HepG2 (cell line): ENCODE measurements at regions not wholly inside any gene's neighbourhood (a gene's known extent, or its start where the extent isn't known, plus 50 kb on each side); places are given as distances from the start of the nearest gene placed in this dataset.

Source experiments
- ATAC-seq: fragments of 200-7000 bp; cut with Tn5 transposase; 3 replicates; pipeline ENCODE4 v1.9.1; 2020; ENCODE audit warnings: mild to moderate bottlenecking, moderate library complexity
- BruUV-seq: library from RNA; stranded (reverse); fragments of 400-500 nt; replicated peaks from 2 replicates; lab custom pipeline; 2021; lab: Mats Ljungman, UMichigan
- CTCF ChIA-PET: fragments of 300-600 bp; formaldehyde crosslinking; extraction: SDS; loops from one replicate; lab custom pipeline; 2021; ENCODE audit warnings: low total read pairs, inconsistent platforms, low intra/inter-chr PET ratio; lab: Yijun Ruan, JAX
- POLR2A ChIA-PET: fragments of 350-600 bp; sonication (Branson Sonifier 250); formaldehyde crosslinking; loops from one replicate; lab custom pipeline; 2020; ENCODE audit warnings: antibody characterized with exemption, inconsistent platforms; lab: Yijun Ruan, JAX
- DNase-seq: peaks from one replicate; pipeline ENCODE4 v3.0.0-alpha.2; 2015; ENCODE audit warnings: low spot score
- FAIRE-seq: peaks from 3 replicates; lab custom pipeline; 2011; peaks lifted over from hg19 to GRCh38; lab: Jason Lieb, UNC
- H2AFZ ChIP-seq: one replicate; pipeline ENCODE4 v1.6.1; 2011; ENCODE audit warnings: low read length, inconsistent platforms
- H3K27ac ChIP-seq: fragments of 300-600 bp; 3 replicates; pipeline ENCODE4 v1.8.0; 2011; ENCODE audit warnings: mixed run types, mild to moderate bottlenecking, mixed read lengths, low read length, inconsistent platforms; ENCODE audit not compliant: insufficient read depth; ENCODE audit errors: extremely low read length
- H3K27me3 ChIP-seq, 2 experiments: fragments of 200-600 bp in 1 of 2; 2 replicates in 1 of 2; 3 replicates in 1 of 2; pipeline versions ENCODE4 v1.6.0 to v1.8.0; 2011; ENCODE audit warnings: low read length in 2 of 2, mild to moderate bottlenecking in 2 of 2, moderate library complexity in 2 of 2, inconsistent platforms in 1 of 2; ENCODE audit not compliant: insufficient read depth in 2 of 2, control insufficient read depth in 1 of 2
- H3K36me3 ChIP-seq, 2 experiments: fragments of 200-600 bp in 1 of 2; replicated peaks in 1 of 2; 2 replicates in 1 of 2; 3 replicates in 1 of 2; pipeline versions ENCODE4 v1.5.1 to v1.8.0; 2011; ENCODE audit warnings: low read length in 2 of 2, inconsistent platforms in 1 of 2; ENCODE audit not compliant: insufficient read depth in 2 of 2, control insufficient read depth in 1 of 2
- H3K4me1 ChIP-seq: 2 replicates; pipeline ENCODE4 v1.5.1; 2012; ENCODE audit warnings: low read length, inconsistent platforms; ENCODE audit not compliant: insufficient read depth
- H3K4me2 ChIP-seq: 2 replicates; pipeline ENCODE4 v1.6.0; 2011; ENCODE audit warnings: low read depth, low read length, inconsistent platforms
- H3K4me3 ChIP-seq, 3 experiments: fragments of 200-600 bp in 1 of 3; sonication (generic), shearing (Covaris generic) in 1 of 3; replicated peaks in 1 of 3; 2 replicates each; pipeline ENCODE4 v1.5.1; 2011 to 2016; ENCODE audit warnings: low read length in 3 of 3, inconsistent platforms in 2 of 3, low read depth in 2 of 3, mild to moderate bottlenecking in 2 of 3, control low read depth in 1 of 3, mixed read lengths in 1 of 3; ENCODE audit not compliant: insufficient read depth in 1 of 3
- H3K79me2 ChIP-seq: one replicate; pipeline ENCODE4 v1.6.1; 2011; ENCODE audit warnings: low read length, inconsistent platforms; ENCODE audit not compliant: insufficient read depth
- H3K9ac ChIP-seq: 2 replicates; pipeline ENCODE4 v1.6.0; 2011; ENCODE audit warnings: mild to moderate bottlenecking, low read depth, low read length, inconsistent platforms; ENCODE audit not compliant: insufficient read depth
- H3K9me3 ChIP-seq: 2 replicates; pipeline ENCODE4 v1.5.1; 2012; ENCODE audit warnings: mild to moderate bottlenecking, low read length
- H4K20me1 ChIP-seq: 2 replicates; pipeline ENCODE4 v1.6.0; 2011; ENCODE audit warnings: inconsistent platforms, mild to moderate bottlenecking, low read length, moderate library complexity; ENCODE audit not compliant: insufficient read depth
- BCL6 ChIP-seq: IDR thresholded peaks from 2 replicates; pipeline ENCODE4 v1.6.1; 2016; ENCODE audit warnings: missing genetic modification reagents, missing compliant biosample characterization
- DMAP1 ChIP-seq: IDR thresholded peaks from 2 replicates; pipeline ENCODE4 v1.6.1; 2016
- FOXO4 ChIP-seq: sonication (generic); formaldehyde crosslinking; conservative IDR thresholded peaks from 2 replicates; pipeline ENCODE4 v1.8.1; 2023; ENCODE audit warnings: missing genetic modification reagents
- IRF2 ChIP-seq: IDR thresholded peaks from 2 replicates; pipeline ENCODE4 v1.6.1; 2018; ENCODE audit warnings: missing genetic modification reagents, missing compliant biosample characterization
- KDM3A ChIP-seq: IDR thresholded peaks from 2 replicates; pipeline ENCODE4 v1.6.1; 2018; ENCODE audit warnings: low read depth, missing compliant biosample characterization
- LRRFIP1 ChIP-seq: sonication (generic); formaldehyde crosslinking; conservative IDR thresholded peaks from 2 replicates; pipeline ENCODE4 v1.4.0; 2020; ENCODE audit warnings: missing genetic modification reagents
- MZF1 ChIP-seq: sonication (generic); formaldehyde crosslinking; IDR thresholded peaks from 2 replicates; pipeline ENCODE4 v1.8.1; 2023; ENCODE audit warnings: mild to moderate bottlenecking, missing genetic modification reagents, borderline replicate concordance
- PPARG ChIP-seq: conservative IDR thresholded peaks from 2 replicates; pipeline ENCODE4 v1.6.1; 2016; ENCODE audit warnings: missing biosample characterization, missing genetic modification reagents
- RNF2 ChIP-seq: fragments of 450-650 bp; conservative IDR thresholded peaks from 2 replicates; pipeline ENCODE4 v1.6.1; 2016; ENCODE audit warnings: low read depth
- SUZ12 ChIP-seq: fragments of 150-350 bp; IDR thresholded peaks from 2 replicates; pipeline ENCODE4 v1.6.1; 2014; ENCODE audit warnings: low read depth, low read length
- UBTF ChIP-seq: sonication (generic); formaldehyde crosslinking; IDR thresholded peaks from 2 replicates; pipeline ENCODE4 v1.4.0; 2020; ENCODE audit warnings: mild to moderate bottlenecking, missing genetic modification reagents
- YY1 ChIP-seq: IDR thresholded peaks from 2 replicates; pipeline ENCODE4 v1.6.1; 2011; ENCODE audit warnings: low read length, low read depth, moderate library complexity, mild to moderate bottlenecking; ENCODE audit not compliant: insufficient read depth, insufficient replicate concordance
- ZNF20 ChIP-seq: sonication (generic); formaldehyde crosslinking; IDR thresholded peaks from 2 replicates; pipeline ENCODE4 v1.4.0; 2020; ENCODE audit warnings: mild to moderate bottlenecking, moderate library complexity, missing genetic modification reagents
- ZNF720 ChIP-seq: sonication (generic); formaldehyde crosslinking; IDR thresholded peaks from 2 replicates; pipeline ENCODE4 v1.4.0; 2020; ENCODE audit warnings: missing genetic modification reagents
- ZNF761 ChIP-seq: sonication (generic); formaldehyde crosslinking; conservative IDR thresholded peaks from 2 replicates; pipeline ENCODE4 v1.4.0; 2020; ENCODE audit warnings: mild to moderate bottlenecking, missing genetic modification reagents
- WGBS: methylation state at CpG from one replicate; pipeline ENCODE4 v1.1.6; 2017; ENCODE audit warnings: low lambda C conversion rate; 5-methylcytosine and 5-hydroxymethylcytosine counted together
- in situ Hi-C: cut with HindIII; loops from 2 replicates; pipeline ENCODE4 v1.10.0; 2017; ENCODE audit warnings: low pct_unique_long_range_greater_than_20kb; ENCODE audit not compliant: extremely low pct_ligation_motif_present
- intact Hi-C: fragments of 100-400 bp; cut with micrococcal nuclease; formaldehyde crosslinking; loops from one replicate; pipeline ENCODE4 v1.10.0; 2022; ENCODE audit not compliant: unreplicated experiment

- no peak for TF ChIP-seq ZNF720 (CRISPR knock-in tag)
- TF ChIP-seq BCL6: 0 out of 2 replicates have a peak, but pooled peaks have one; percentile 19
- no peak for TF ChIP-seq KDM3A (CRISPR knock-in tag)
- TF ChIP-seq DMAP1 (CRISPR knock-in tag): no peak
- TF ChIP-seq ZNF761 (CRISPR knock-in tag): no peak
- no peak for TF ChIP-seq FOXO4 (CRISPR knock-in tag)
- TF ChIP-seq YY1: no peak
- TF ChIP-seq UBTF (CRISPR knock-in tag): peak; percentile 42; the same call in 1 of the 2 replicates
These were observed 598.7 kb upstream of the SGCD start (continued) for GRCh38 chr5:155728146-155728856.

- H3K27me3 ChIP-seq: peaks cover 0 to 12% of the 10 kb centered on the region in 2 experiments; a peak in 4 of 5 replicates
- DNase-seq (no peak), FAIRE-seq (no peak)
- TF ChIP-seq SUZ12 (no peak), RNF2 (no peak), PPARG (CRISPR knock-in tag) (no peak), IRF2 (CRISPR knock-in tag) (no peak), MZF1 (CRISPR knock-in tag) (no peak), ZNF20 (CRISPR knock-in tag) (no peak), LRRFIP1 (CRISPR knock-in tag) (no peak)
These were observed 597.9 kb upstream of the SGCD start for GRCh38 chr5:155728857-155729683.

More at GRCh38 chr5:155728857-155729683, 597.9 kb upstream of the SGCD start:
- CTCF ChIA-PET: no interaction called here
- Histone ChIP-seq H4K20me1 (no peaks in the 10 kb centered on the region), H3K36me3 (no peaks in the 10 kb centered on the region), H2AFZ (no peak overlapping the region), H3K4me1 (no peaks in the 10 kb centered on the region), H3K9me3 (no peaks in the 10 kb centered on the region), H3K9ac (no peak overlapping the region), H3K27ac (no peak overlapping the region), H3K79me2 (no peaks in the 10 kb centered on the region), H3K4me3 (no peak overlapping the region), H3K4me2 (no peak overlapping the region)
- POLR2A ChIA-PET: no interaction called here
- WGBS: 83% methylated on average over 44 of the region's 54 CpGs
- intact Hi-C loops (no loop called here), in situ Hi-C loops (no loop called here)
- BruUV-seq: no TSS peak
- ATAC-seq: no peak
